ENCODE measurements at regions not wholly inside any gene's neighbourhood (a gene's known extent, or its start where the extent isn't known, plus 50 kb on each side); places are given as distances from the start of the nearest gene placed in this dataset.

DNA sequence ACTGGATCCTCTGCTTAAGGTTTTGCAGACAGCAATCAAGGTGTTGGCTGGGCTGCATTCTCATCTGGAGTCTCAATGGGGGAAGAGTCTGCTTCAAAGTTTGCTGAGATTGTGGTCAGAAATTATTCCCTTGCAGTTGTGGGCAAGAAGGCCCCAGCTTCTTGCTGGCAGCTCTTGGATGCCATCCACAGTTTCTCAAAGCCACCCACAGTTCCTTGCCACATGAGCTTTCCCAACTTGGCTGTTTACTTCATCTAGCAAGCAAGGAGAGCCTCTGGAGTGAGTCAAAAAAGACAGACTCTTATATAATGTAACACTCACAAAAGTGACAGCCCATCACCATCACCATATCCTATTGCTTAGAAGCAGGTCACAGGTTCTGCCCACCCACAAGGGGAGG lies 62.1 kb upstream of the ABHD2 start:
- TF ChIP-seq CTCF (IDR thresholded peaks at IDR 0.05; ENCODE audit: low read depth, low read length, poor library complexity, severe bottlenecking) (no peak), EZH2phosphoT487 (IDR thresholded peaks at IDR 0.05; ENCODE audit: borderline replicate concordance, low read length) (no peak)

Data from DOHH2 (cell line).